BJ (cell line): ENCODE measurements at regions not wholly inside any gene's neighbourhood (a gene's known extent, or its start where the extent isn't known, plus 50 kb on each side); places are given as distances from the start of the nearest gene placed in this dataset.

Experiments
- CTCF ChIA-PET: fragments of 350-600 bp; formaldehyde crosslinking; extraction: SDS; loops from one replicate; lab custom pipeline; 2021; ENCODE audit warnings: antibody characterized with exemption, inconsistent platforms; lab: Yijun Ruan, JAX
- POLR2A ChIA-PET: fragments of 300-600 bp; sonication (Branson Sonifier 250); formaldehyde crosslinking; extraction: SDS; loops from one replicate; lab custom pipeline; 2021; ENCODE audit warnings: antibody characterized with exemption; lab: Charles Lee
- DNase-seq: peaks from one replicate; pipeline ENCODE4 v3.0.0-alpha.2; 2011; ENCODE audit warnings: low read depth
- H3K27me3 ChIP-seq: 2 replicates; pipeline ENCODE4 v1.6.0; 2011; ENCODE audit warnings: low read length; ENCODE audit not compliant: control insufficient read depth, insufficient read depth
- H3K36me3 ChIP-seq: 2 replicates; pipeline ENCODE4 v1.5.1; 2011; ENCODE audit warnings: low read length; ENCODE audit not compliant: control insufficient read depth, insufficient read depth
- H3K4me3 ChIP-seq: 2 replicates; pipeline ENCODE4 v1.5.1; 2011; ENCODE audit warnings: low read depth, mild to moderate bottlenecking, control low read depth, low read length
- TF ChIP-seq, protein P1 (sequence below): IDR thresholded peaks from 2 replicates; pipeline ENCODE4 v1.5.1; 2011; ENCODE audit warnings: low read depth, mild to moderate bottlenecking, control low read depth, inconsistent platforms, low read length, moderate library complexity; ENCODE audit not compliant: insufficient read depth

DNA sequence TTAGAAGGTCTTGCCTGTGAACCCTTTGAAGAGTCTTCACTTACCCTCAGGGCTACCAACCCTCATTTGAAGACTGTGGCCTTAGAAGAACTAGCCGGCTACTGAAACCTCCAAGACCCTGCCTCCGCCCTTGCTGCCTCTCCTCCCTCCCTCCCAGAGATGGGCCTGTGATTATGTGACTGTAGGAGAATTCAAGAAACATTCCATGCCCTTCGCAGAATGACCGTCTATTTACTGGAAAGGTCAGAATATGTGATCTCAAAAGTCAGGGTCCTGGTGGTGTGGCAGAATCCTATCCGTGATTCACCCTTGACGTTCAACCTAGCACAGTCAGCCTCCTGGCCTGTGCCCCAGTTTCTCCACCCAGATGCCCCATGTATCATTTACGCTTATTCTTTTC lies 109.6 kb downstream of the CTNND1 start:
- no peaks in the 10 kb centered on the region for H3K27me3 ChIP-seq
- TF ChIP-seq, protein P1, sequence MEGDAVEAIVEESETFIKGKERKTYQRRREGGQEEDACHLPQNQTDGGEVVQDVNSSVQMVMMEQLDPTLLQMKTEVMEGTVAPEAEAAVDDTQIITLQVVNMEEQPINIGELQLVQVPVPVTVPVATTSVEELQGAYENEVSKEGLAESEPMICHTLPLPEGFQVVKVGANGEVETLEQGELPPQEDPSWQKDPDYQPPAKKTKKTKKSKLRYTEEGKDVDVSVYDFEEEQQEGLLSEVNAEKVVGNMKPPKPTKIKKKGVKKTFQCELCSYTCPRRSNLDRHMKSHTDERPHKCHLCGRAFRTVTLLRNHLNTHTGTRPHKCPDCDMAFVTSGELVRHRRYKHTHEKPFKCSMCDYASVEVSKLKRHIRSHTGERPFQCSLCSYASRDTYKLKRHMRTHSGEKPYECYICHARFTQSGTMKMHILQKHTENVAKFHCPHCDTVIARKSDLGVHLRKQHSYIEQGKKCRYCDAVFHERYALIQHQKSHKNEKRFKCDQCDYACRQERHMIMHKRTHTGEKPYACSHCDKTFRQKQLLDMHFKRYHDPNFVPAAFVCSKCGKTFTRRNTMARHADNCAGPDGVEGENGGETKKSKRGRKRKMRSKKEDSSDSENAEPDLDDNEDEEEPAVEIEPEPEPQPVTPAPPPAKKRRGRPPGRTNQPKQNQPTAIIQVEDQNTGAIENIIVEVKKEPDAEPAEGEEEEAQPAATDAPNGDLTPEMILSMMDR: no peak
- H3K36me3 ChIP-seq: no peaks in the 10 kb centered on the region
- DNase-seq: no peak
- no peak overlapping the region for H3K4me3 ChIP-seq
- ChIA-PET CTCF (no interaction called here), POLR2A (no interaction called here)

DNA sequence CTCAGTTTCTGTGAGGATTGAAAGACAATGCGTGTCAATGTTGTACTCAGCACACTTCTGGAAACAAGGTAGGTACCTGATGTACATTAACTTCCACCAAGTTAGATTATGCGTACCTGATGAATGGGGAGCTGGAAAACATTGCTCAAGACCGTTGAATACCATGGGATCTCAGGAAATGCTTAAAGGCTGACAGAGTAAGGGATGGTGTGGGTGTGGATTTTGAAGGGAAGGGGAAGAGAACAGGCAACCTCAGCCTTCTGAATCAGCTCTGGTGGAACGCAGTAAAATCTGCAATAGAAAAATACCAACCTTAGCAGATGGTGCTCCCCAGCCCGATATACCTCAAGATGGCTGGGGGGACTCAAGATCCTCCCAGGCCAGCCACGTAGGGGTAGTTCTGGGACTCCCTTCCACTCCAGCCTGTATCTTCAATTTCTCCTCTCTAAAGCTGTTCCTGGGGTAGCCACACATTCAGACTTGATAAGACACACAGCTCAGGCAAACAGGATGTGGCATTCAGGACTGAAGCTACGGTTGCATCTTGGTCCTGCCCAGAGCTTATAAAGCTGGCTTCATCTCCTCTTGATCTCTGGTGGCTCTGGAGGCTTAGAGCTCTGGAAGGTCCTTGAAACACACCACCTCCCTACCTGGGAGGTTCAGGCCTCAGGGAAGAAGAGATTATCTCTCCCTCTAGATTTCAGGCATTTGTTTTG lies 111.8 kb downstream of the CTNND1 start:
- Histone ChIP-seq H3K4me3 (no peak overlapping the region), H3K27me3 (no peaks in the 10 kb centered on the region), H3K36me3 (no peaks in the 10 kb centered on the region)
- POLR2A ChIA-PET: no interaction called here
- CTCF ChIA-PET: interaction anchor here (1.3 kb wide), 1 partner anchor 642 kb away, joined by 3 read pairs; no protein-coding TSS in a partner anchor
- DNase-seq: no peak
- TF ChIP-seq, protein P1: no peak

DNA sequence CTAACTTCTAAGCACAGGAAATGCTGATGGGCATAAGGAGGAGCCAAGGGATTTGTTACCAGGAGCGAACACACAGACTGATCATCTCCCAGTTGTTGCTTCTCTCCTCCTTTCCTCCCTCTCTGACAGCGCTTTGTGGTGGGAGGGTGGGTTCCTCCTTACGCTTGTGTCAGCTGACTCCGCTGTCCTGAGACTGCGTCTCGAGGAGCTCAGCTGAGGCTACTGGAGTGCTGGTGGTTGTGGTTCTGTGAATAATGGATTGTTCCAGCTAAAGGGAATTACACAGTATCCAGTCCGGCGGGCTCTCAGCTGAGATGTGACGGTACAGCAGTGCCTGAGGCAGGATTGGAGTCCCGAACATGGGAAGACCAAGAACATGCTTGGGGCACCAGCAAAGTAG lies 113.4 kb downstream of the CTNND1 start:
- TF ChIP-seq, protein P1: no peak
- DNase-seq: no peak
- Histone ChIP-seq H3K4me3 (no peak overlapping the region), H3K36me3 (no peaks in the 10 kb centered on the region), H3K27me3 (no peaks in the 10 kb centered on the region)
- ChIA-PET CTCF (no interaction called here), POLR2A (no interaction called here)

DNA sequence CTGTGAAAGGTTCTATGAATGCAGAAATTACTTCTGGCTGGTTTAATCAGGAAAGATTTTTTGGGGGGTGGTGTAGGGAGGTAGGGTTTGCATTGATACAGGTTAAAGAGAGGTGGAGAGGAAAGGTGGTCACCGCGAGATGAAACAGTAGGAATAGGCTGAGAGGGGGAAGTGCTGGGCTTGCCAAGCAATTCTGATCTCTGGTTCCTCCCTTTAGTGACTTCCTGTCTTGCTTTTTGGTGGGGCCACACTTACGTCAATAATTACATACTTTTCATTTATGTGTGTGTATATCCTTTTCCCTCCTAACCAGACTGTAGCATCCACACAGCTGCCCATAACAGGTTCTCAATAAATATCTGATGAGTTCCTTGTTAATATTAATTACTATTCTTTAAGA lies 120.0 kb downstream of the CTNND1 start:
- Histone ChIP-seq H3K27me3 (no peaks in the 10 kb centered on the region), H3K36me3 (no peaks in the 10 kb centered on the region), H3K4me3 (no peak overlapping the region)
- ChIA-PET CTCF (no interaction called here), POLR2A (no interaction called here)
- DNase-seq: no peak
- TF ChIP-seq, protein P1: no peak

DNA sequence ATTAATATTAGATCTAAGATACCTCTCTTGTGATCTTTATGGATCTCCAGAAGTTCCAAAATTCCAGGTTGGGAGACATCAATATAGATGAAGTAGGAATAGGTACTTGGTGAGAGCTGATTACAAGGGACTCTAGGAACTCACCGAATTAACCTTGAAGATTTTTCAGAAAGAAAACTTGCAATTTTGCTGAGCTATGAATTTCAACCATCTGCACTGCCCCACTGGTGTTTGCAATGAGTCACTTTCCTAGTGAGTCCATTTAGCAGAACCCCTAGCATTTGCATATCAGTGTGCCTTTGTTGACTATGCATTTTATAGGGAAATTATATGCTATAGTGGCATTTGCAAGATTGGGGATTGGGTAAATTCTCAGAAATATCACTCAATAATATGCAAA lies 122.0 kb downstream of the CTNND1 start:
- DNase-seq: no peak
- Histone ChIP-seq H3K4me3 (no peak overlapping the region), H3K27me3 (no peaks in the 10 kb centered on the region), H3K36me3 (no peaks in the 10 kb centered on the region)
- TF ChIP-seq, protein P1: no peak
- POLR2A ChIA-PET: no interaction called here
- CTCF ChIA-PET: no interaction called here
